CD4-positive, CD25-positive, alpha-beta regulatory T cell (primary cell): ENCODE measurements at regions not wholly inside any gene's neighbourhood (a gene's known extent, or its start where the extent isn't known, plus 50 kb on each side); places are given as distances from the start of the nearest gene placed in this dataset.
"Not testable (repeated sequence)": the region's sequence is repeated elsewhere in the genome, so short reads cannot be mapped to it uniquely, and the experiment has no call there.

Experiments used
- ATAC-seq, 2 donors: fragments of 150-1000 bp; cut with Tn5 transposase; one replicate each; pipeline ENCODE4 v1.10.0; 2021; ENCODE audit warnings: low read depth in 2 of 2, moderate number of reproducible peaks in 2 of 2, moderate library complexity in 1 of 2
- DNase-seq, 3 donors: peaks; one replicate each; pipeline versions ENCODE4 v3.0.0 to v3.0.0-alpha.2; 2012 to 2022; ENCODE audit warnings: mixed read lengths in 1 of 3
- H3K27ac ChIP-seq: one replicate; pipeline ENCODE4 v1.7.0; 2013; ENCODE audit warnings: mild to moderate bottlenecking, low read length; ENCODE audit not compliant: insufficient read depth, poor library complexity, severe bottlenecking
- H3K27me3 ChIP-seq: one replicate; pipeline ENCODE4 v1.7.0; 2013; ENCODE audit warnings: low read length; ENCODE audit not compliant: control insufficient read depth, insufficient read depth
- H3K36me3 ChIP-seq: one replicate; pipeline ENCODE4 v1.7.0; 2013; ENCODE audit warnings: mild to moderate bottlenecking, low read length, moderate library complexity; ENCODE audit not compliant: control insufficient read depth, insufficient read depth
- H3K4me1 ChIP-seq: 2 replicates; pipeline ENCODE4 v1.7.0; 2013; ENCODE audit warnings: mild to moderate bottlenecking, low read length; ENCODE audit not compliant: insufficient read depth, control insufficient read depth, poor library complexity, severe bottlenecking
- H3K4me3 ChIP-seq: one replicate; pipeline ENCODE4 v1.7.0; 2013; ENCODE audit warnings: low read depth, mild to moderate bottlenecking, low read length, moderate library complexity
- H3K9me3 ChIP-seq, 2 experiments: 1 replicate in 1 of 2; 2 replicates in 1 of 2; pipeline ENCODE4 v1.7.0; 2013; ENCODE audit warnings: low read length in 2 of 2, mild to moderate bottlenecking in 1 of 2, moderate library complexity in 1 of 2; ENCODE audit not compliant: control insufficient read depth in 2 of 2
- H3K27ac Mint-ChIP-seq, 3 donors: one replicate each; pipeline ENCODE4 v1.8.0; 2020 to 2022; ENCODE audit warnings: mild to moderate bottlenecking in 3 of 3, mixed read lengths in 3 of 3, moderate library complexity in 2 of 3
- H3K27me3 Mint-ChIP-seq: one replicate; pipeline ENCODE4 v1.8.0; 2022; ENCODE audit warnings: mild to moderate bottlenecking, mixed read lengths
- H3K36me3 Mint-ChIP-seq: one replicate; pipeline ENCODE4 v1.8.0; 2020; ENCODE audit warnings: mixed read lengths
- H3K4me1 Mint-ChIP-seq, 4 donors: one replicate each; pipeline ENCODE4 v1.8.0; 2020 to 2022; ENCODE audit warnings: mixed read lengths in 4 of 4, mild to moderate bottlenecking in 1 of 4
- H3K4me3 Mint-ChIP-seq, 4 donors: one replicate each; pipeline ENCODE4 v1.8.0; 2020 to 2022; ENCODE audit warnings: mild to moderate bottlenecking in 4 of 4, mixed read lengths in 4 of 4, moderate library complexity in 3 of 4
- H3K9me3 Mint-ChIP-seq, 7 donors: one replicate each; pipeline ENCODE4 v1.8.0; 2020 to 2022; ENCODE audit warnings: mixed read lengths in 7 of 7, mild to moderate bottlenecking in 3 of 7, moderate library complexity in 2 of 7

DNA sequence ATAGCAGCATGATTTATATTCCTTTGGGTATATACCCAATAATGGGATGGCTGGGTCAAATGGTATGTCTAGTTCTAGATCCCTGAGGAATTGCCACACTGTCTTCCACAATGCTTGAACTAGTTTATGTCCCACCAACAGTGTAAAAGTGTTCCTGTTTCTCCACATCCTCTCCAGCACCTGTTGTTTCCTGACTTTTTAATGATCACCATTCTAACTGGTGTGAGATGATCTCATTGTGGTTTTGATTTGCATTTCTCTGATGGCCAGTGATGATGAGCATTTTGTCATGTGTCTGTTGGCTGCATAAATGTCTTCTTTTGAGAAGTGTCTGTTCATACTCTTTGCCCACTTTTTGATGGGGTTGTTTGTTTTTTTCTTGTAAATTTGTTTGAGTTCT lies 54.0 kb upstream of the GPR89A start:
- ATAC-seq, H3K4me1 ChIP-seq, H3K27ac Mint-ChIP-seq, H3K9me3 ChIP-seq, H3K4me1 Mint-ChIP-seq, H3K36me3 ChIP-seq, H3K36me3 Mint-ChIP-seq, H3K4me3 ChIP-seq, H3K4me3 Mint-ChIP-seq, H3K27me3 ChIP-seq, DNase-seq, H3K27ac ChIP-seq: not testable (repeated sequence)
- Mint-ChIP-seq H3K9me3 (peaks cover 0 to 19% (median 0%) of the 10 kb centered on the region in 7 donors), H3K27me3 (peaks cover 31% of the 10 kb centered on the region)

- Mint-ChIP-seq H3K4me1 (no peaks in the 10 kb centered on the region), H3K9me3 (no peaks in the 10 kb centered on the region), H3K27me3 (peaks cover 23% of the 10 kb centered on the region), H3K4me3 (no peak overlapping the region), H3K36me3 (no peaks in the 10 kb centered on the region), H3K27ac (no peak overlapping the region)
- H3K36me3 ChIP-seq, result no peaks in the 10 kb centered on the region
- H3K4me3 ChIP-seq, result no peak overlapping the region
- no peaks in the 10 kb centered on the region for H3K9me3 ChIP-seq
- no peak overlapping the region for H3K27ac ChIP-seq
- DNase-seq (no peak), ATAC-seq (no peak)
- peaks cover 10% of the 10 kb centered on the region for H3K27me3 ChIP-seq
- no peaks in the 10 kb centered on the region for H3K4me1 ChIP-seq
These were observed 62.7 kb upstream of the GPR89A start for GRCh38 chr1:145545055-145545454.

DNA sequence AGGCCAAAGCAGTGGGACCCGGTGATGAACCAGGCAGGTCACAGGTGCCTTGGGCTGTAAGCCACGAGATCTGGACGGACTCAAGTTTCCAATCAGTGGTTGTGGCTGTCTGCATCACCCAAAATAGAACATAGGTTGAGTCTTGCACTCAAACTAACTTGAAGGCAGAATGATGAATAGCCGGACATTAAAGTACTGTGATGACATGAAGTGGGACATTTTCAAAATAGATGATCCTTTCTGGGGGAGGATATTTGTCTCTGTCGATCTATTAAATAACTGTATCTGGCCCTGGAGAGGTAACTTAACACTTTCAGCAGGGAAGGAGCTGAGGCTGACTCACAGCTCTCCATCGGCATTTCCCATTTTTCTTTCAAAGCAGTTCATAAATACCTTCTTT lies 66.1 kb upstream of the GPR89A start:
- DNase-seq, H3K27ac Mint-ChIP-seq: not testable (repeated sequence)
- H3K27me3 Mint-ChIP-seq, result peaks cover 42% of the 10 kb centered on the region

GRCh38 chr1:145541246-145541645 lies 66.5 kb upstream of the GPR89A start:
- not testable (repeated sequence) for H3K4me3 ChIP-seq, H3K9me3 Mint-ChIP-seq, H3K4me1 Mint-ChIP-seq, H3K27ac Mint-ChIP-seq, H3K27me3 ChIP-seq, DNase-seq, H3K36me3 Mint-ChIP-seq, H3K4me1 ChIP-seq, H3K36me3 ChIP-seq, ATAC-seq, H3K4me3 Mint-ChIP-seq, H3K9me3 ChIP-seq, H3K27ac ChIP-seq
- peaks cover 42% of the 10 kb centered on the region for H3K27me3 Mint-ChIP-seq

More for the DNA sequence above, 66.1 kb upstream of the GPR89A start:
- not testable (repeated sequence) for ATAC-seq, H3K4me3 Mint-ChIP-seq, H3K27ac ChIP-seq, H3K4me1 Mint-ChIP-seq, H3K9me3 Mint-ChIP-seq, H3K4me3 ChIP-seq, H3K4me1 ChIP-seq, H3K36me3 Mint-ChIP-seq, H3K36me3 ChIP-seq, H3K9me3 ChIP-seq, H3K27me3 ChIP-seq

DNA sequence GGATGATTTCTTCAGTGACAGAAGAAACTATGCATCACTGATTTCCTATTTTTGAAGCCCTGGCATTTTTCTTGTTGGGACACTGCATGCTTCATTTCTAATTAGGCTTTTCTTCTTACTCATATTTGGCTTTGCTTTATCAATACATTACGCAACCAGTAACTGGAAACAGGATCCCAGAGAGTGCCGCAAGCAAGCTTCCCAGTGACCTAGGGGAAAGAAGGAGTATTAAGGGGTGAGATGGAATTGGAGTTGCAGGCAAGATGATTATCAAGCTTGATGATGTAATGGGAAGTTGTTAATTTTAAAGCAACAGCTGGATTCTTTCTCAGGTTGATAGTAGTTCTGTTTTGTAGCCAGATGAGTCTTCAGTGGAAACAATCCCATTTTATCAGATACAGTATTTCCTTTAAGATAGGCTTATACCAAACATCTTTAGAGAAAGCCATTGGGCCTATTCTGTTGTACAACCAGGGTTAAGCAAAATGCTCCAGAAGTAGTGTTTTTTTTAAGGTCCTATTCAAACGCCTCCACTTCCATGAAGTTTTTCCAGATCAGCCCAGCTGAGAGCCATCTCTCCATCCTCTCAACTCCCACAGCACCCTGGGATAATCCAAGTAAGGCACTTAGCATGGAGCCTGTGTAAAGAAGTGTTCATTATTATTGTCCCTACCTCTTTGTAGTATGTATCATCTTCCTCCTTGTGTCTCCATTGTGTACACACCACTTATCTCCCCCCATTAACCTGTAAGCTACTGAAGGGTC lies 69.5 kb upstream of the GPR89A start:
- not testable (repeated sequence) for H3K4me1 ChIP-seq, H3K27ac ChIP-seq, H3K4me1 Mint-ChIP-seq, H3K9me3 ChIP-seq, H3K27ac Mint-ChIP-seq, H3K36me3 ChIP-seq, H3K27me3 ChIP-seq, DNase-seq, H3K4me3 ChIP-seq, H3K36me3 Mint-ChIP-seq, ATAC-seq, H3K4me3 Mint-ChIP-seq, H3K9me3 Mint-ChIP-seq
- H3K27me3 Mint-ChIP-seq, result peaks cover 35% of the 10 kb centered on the region

DNA sequence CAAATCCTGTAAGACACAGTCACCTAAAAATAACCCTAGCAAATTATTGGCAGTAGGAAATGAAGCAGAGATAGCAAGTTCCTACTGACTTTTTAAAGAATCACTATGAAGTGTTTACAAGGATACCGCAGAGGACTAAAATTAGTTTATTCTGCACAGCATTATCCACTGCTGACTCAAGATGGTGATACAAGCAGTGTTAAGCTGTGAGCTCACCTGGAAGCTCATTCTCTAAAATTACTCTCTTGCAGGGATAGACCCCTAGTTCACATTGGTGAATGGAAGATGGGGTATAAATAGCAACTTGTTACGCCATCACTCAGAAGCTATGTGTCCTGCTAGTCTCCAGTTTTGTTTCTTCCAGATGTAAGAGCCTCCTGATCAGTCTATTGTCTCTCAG lies 70.8 kb upstream of the GPR89A start:
- H3K36me3 ChIP-seq, H3K27ac ChIP-seq, H3K9me3 Mint-ChIP-seq, H3K27me3 ChIP-seq, DNase-seq, H3K4me1 Mint-ChIP-seq, H3K4me3 Mint-ChIP-seq, H3K9me3 ChIP-seq, H3K27ac Mint-ChIP-seq, H3K36me3 Mint-ChIP-seq, H3K4me3 ChIP-seq, H3K4me1 ChIP-seq, ATAC-seq: not testable (repeated sequence)
- peaks cover 29% of the 10 kb centered on the region for H3K27me3 Mint-ChIP-seq

GRCh38 chr1:145535461-145535860 lies 72.3 kb upstream of the GPR89A start:
- not testable (repeated sequence) for H3K9me3 Mint-ChIP-seq, H3K4me1 Mint-ChIP-seq, H3K9me3 ChIP-seq, H3K27ac ChIP-seq, H3K4me3 ChIP-seq, ATAC-seq, H3K36me3 ChIP-seq, H3K27ac Mint-ChIP-seq, DNase-seq, H3K4me1 ChIP-seq, H3K36me3 Mint-ChIP-seq, H3K27me3 ChIP-seq, H3K4me3 Mint-ChIP-seq
- peaks cover 33% of the 10 kb centered on the region for H3K27me3 Mint-ChIP-seq

- H3K27me3 ChIP-seq, H3K4me3 ChIP-seq, H3K4me3 Mint-ChIP-seq, H3K27me3 Mint-ChIP-seq, H3K27ac ChIP-seq, DNase-seq, H3K9me3 ChIP-seq, H3K36me3 Mint-ChIP-seq, H3K36me3 ChIP-seq, H3K9me3 Mint-ChIP-seq, H3K4me1 Mint-ChIP-seq, ATAC-seq, H3K4me1 ChIP-seq, H3K27ac Mint-ChIP-seq: not testable (repeated sequence)
These were observed 79.7 kb upstream of the GPR89A start for GRCh38 chr1:145528068-145528564.
